Spleen (tissue), 7 donors: ENCODE measurements at regions not wholly inside any gene's neighbourhood (a gene's known extent, or its start where the extent isn't known, plus 50 kb on each side); places are given as distances from the start of the nearest gene placed in this dataset.

Experiments
- CTCF ChIP-seq, 11 experiments: fragments of 200-600 bp in 7 of 11; fragments of 450-650 bp in 4 of 11; sonication (generic) in 4 of 11; IDR thresholded peaks in 8 of 11; conservative IDR thresholded peaks in 3 of 11; 1 replicate in 7 of 11; 2 replicates in 4 of 11; pipeline versions ENCODE4 v1.4.0 to v1.8.0; 2016 to 2021; ENCODE audit warnings: antibody characterized with exemption in 11 of 11, inconsistent platforms in 4 of 11, mild to moderate bottlenecking in 1 of 11
- POLR2A ChIP-seq, 3 donors: fragments of 450-650 bp; IDR thresholded peaks; one replicate each; pipeline ENCODE4 v1.5.1; 2017; ENCODE audit warnings: antibody characterized with exemption in 3 of 3, mild to moderate bottlenecking in 1 of 3
- donor health status: DM: no; HTN: no; CAD: no; lungs with moderate emphysema.
- donor health status: DM: no; HTN: no; CAD: no.
- donor health status: DM: no; HTN: no; CAD: no.

- no peak for TF ChIP-seq CTCF (IDR thresholded peaks at IDR 0.05 in 8 of 11, conservative IDR thresholded peaks at IDR 0.05 in 3 of 11)
- TF ChIP-seq POLR2A (IDR thresholded peaks at IDR 0.05): no peak
These were observed 259.6 kb downstream of the RPS24 start for GRCh38 chr10:78292982-78293865.
